Mesendoderm (in vitro differentiated cells): ENCODE measurements at regions not wholly inside any gene's neighbourhood (a gene's known extent, or its start where the extent isn't known, plus 50 kb on each side); places are given as distances from the start of the nearest gene placed in this dataset.

Source experiments
- DNase-seq: peaks from one replicate; pipeline ENCODE4 v3.0.0; 2013
- H2AK5ac ChIP-seq: 2 replicates; pipeline ENCODE4 v1.6.1; 2013; ENCODE audit warnings: low read length, inconsistent platforms
- H2BK120ac ChIP-seq: 2 replicates; pipeline ENCODE4 v1.6.1; 2013; ENCODE audit warnings: low read depth, mild to moderate bottlenecking, low read length, moderate library complexity, mixed read lengths
- H2BK15ac ChIP-seq: replicated peaks from 2 replicates; pipeline ENCODE4 v1.6.1; 2013; ENCODE audit warnings: low read depth, mild to moderate bottlenecking, moderate library complexity
- H2BK5ac ChIP-seq: 2 replicates; pipeline ENCODE4 v1.6.1; 2013; ENCODE audit warnings: low read length, inconsistent platforms
- H3K18ac ChIP-seq: 2 replicates; pipeline ENCODE4 v1.6.1; 2013; ENCODE audit warnings: mild to moderate bottlenecking, low read length, mixed read lengths
- H3K23ac ChIP-seq: one replicate; pipeline ENCODE4 v1.6.1; 2013; ENCODE audit warnings: low read length
- H3K27ac ChIP-seq: 2 replicates; pipeline ENCODE4 v1.5.1; 2013; ENCODE audit warnings: low read depth, mild to moderate bottlenecking, inconsistent platforms, low read length, moderate library complexity
- H3K27me3 ChIP-seq: 2 replicates; pipeline ENCODE4 v1.6.1; 2013; ENCODE audit warnings: low read length, control low read depth, mild to moderate bottlenecking, inconsistent platforms; ENCODE audit not compliant: insufficient read depth, poor library complexity
- H3K36me3 ChIP-seq: 2 replicates; pipeline ENCODE4 v1.6.1; 2013; ENCODE audit warnings: low read length, inconsistent platforms; ENCODE audit not compliant: control insufficient read depth, insufficient read depth
- H3K4ac ChIP-seq: one replicate; pipeline ENCODE4 v1.6.1; 2013; ENCODE audit warnings: low read depth, mild to moderate bottlenecking, low read length, moderate library complexity
- H3K4me1 ChIP-seq: 2 replicates; pipeline ENCODE4 v1.6.1; 2013; ENCODE audit warnings: low read depth, low read length, inconsistent platforms; ENCODE audit not compliant: control insufficient read depth
- H3K4me2 ChIP-seq: 2 replicates; pipeline ENCODE4 v1.6.1; 2013; ENCODE audit warnings: low read length
- H3K4me3 ChIP-seq: 2 replicates; pipeline ENCODE4 v1.5.1; 2013; ENCODE audit warnings: mild to moderate bottlenecking, low read length
- H3K56ac ChIP-seq: one replicate; pipeline ENCODE4 v1.6.1; 2013; ENCODE audit warnings: low read length
- H3K79me1 ChIP-seq: 2 replicates; pipeline ENCODE4 v1.6.1; 2013; ENCODE audit warnings: low read length, inconsistent platforms
- H3K79me2 ChIP-seq: 2 replicates; pipeline ENCODE4 v1.6.1; 2013; ENCODE audit warnings: mild to moderate bottlenecking, low read length; ENCODE audit not compliant: control insufficient read depth, insufficient read depth
- H3K9ac ChIP-seq: 2 replicates; pipeline ENCODE4 v1.6.1; 2013; ENCODE audit warnings: low read length, inconsistent platforms
- H4K5ac ChIP-seq: one replicate; pipeline ENCODE4 v1.6.1; 2013; ENCODE audit warnings: low read length
- H4K8ac ChIP-seq: one replicate; pipeline ENCODE4 v1.6.1; 2013; ENCODE audit warnings: low read depth, mild to moderate bottlenecking, control low read depth, low read length, moderate library complexity
- WGBS: extraction: QIAGEN DNeasy Blood & Tissue Kit; methylation state at CpG from one replicate; pipeline ENCODE4 v1.1.7; 2013; ENCODE audit warnings: low lambda C conversion rate, missing lambda C conversion rate; ENCODE audit not compliant: insufficient coverage; ENCODE audit errors: extremely low coverage; 5-methylcytosine and 5-hydroxymethylcytosine counted together

- no peaks in the 10 kb centered on the region for H3K27me3 ChIP-seq
- H2BK15ac ChIP-seq, result no peak overlapping the region
- no peak overlapping the region for H3K23ac ChIP-seq
- no peak overlapping the region for H2BK5ac ChIP-seq
- H3K4me2 ChIP-seq, result no peak overlapping the region
- no peak overlapping the region for H3K27ac ChIP-seq
- no peak overlapping the region for H3K56ac ChIP-seq
- no peak overlapping the region for H3K4me3 ChIP-seq
- no peaks in the 10 kb centered on the region for H3K79me1 ChIP-seq
- no peaks in the 10 kb centered on the region for H3K4me1 ChIP-seq
- no peak overlapping the region for H3K9ac ChIP-seq
- no peaks in the 10 kb centered on the region for H3K79me2 ChIP-seq
- no peak overlapping the region for H2BK120ac ChIP-seq
- no peaks in the 10 kb centered on the region for H3K36me3 ChIP-seq
- H4K8ac ChIP-seq, result no peak overlapping the region
- H4K5ac ChIP-seq, result no peak overlapping the region
- H2AK5ac ChIP-seq, result no peak overlapping the region
- H3K4ac ChIP-seq, result no peak overlapping the region
- peak; percentile 1 for DNase-seq
- no peak overlapping the region for H3K18ac ChIP-seq
Observed at GRCh38 chrX:33465137-33465536, 253.8 kb upstream of the DMD start.

DNA sequence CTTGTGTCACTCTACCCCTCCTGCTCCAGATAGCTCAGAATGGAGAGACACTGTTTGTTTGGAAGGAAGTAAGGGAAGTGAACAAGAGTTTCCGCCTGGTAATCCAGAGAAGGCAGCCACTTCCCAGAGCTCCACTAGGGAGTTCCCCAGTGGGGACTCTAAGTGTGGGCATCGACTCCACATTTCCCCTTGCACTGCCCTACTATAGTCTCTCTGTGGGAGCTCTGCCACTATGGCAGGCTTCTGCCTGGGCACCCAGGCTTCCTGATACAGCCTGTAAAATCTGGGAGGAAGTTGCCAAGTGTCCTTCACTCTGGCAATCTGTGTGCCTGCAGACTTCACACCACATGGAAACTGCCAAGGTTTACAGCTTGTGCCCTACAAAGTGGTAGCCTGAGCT, 245.8 kb upstream of the DMD start:
- Histone ChIP-seq H3K27ac (no peak overlapping the region), H3K79me2 (no peaks in the 10 kb centered on the region), H3K9ac (no peak overlapping the region), H3K4me1 (no peaks in the 10 kb centered on the region), H3K36me3 (no peaks in the 10 kb centered on the region), H2BK5ac (no peak overlapping the region), H3K56ac (no peak overlapping the region), H3K27me3 (no peaks in the 10 kb centered on the region), H3K4me2 (no peak overlapping the region), H3K18ac (no peak overlapping the region), H3K4ac (no peak overlapping the region), H2BK15ac (no peak overlapping the region), H4K5ac (no peak overlapping the region), H3K79me1 (no peaks in the 10 kb centered on the region), H3K4me3 (no peak overlapping the region), H2BK120ac (no peak overlapping the region), H2AK5ac (no peak overlapping the region), H3K23ac (no peak overlapping the region), H4K8ac (no peak overlapping the region)
- no CpG with 5 or more reads among the region's 2 CpGs for WGBS
- DNase-seq, result no peak

GRCh38 chrX:33447285-33447684, 235.9 kb upstream of the DMD start:
- H3K4me2 ChIP-seq, result no peak overlapping the region
- H3K56ac ChIP-seq, result no peak overlapping the region
- no peak overlapping the region for H4K5ac ChIP-seq
- H3K27ac ChIP-seq, result no peak overlapping the region
- no peaks in the 10 kb centered on the region for H3K79me2 ChIP-seq
- no peaks in the 10 kb centered on the region for H3K79me1 ChIP-seq
- no peaks in the 10 kb centered on the region for H3K4me1 ChIP-seq
- H4K8ac ChIP-seq, result no peak overlapping the region
- H3K4ac ChIP-seq, result no peak overlapping the region
- H3K9ac ChIP-seq, result no peak overlapping the region
- H2BK5ac ChIP-seq, result no peak overlapping the region
- no peak overlapping the region for H2AK5ac ChIP-seq
- no peak overlapping the region for H2BK120ac ChIP-seq
- no peak overlapping the region for H3K4me3 ChIP-seq
- H2BK15ac ChIP-seq, result no peak overlapping the region
- H3K18ac ChIP-seq, result no peak overlapping the region
- no peaks in the 10 kb centered on the region for H3K36me3 ChIP-seq
- H3K27me3 ChIP-seq, result no peaks in the 10 kb centered on the region
- DNase-seq, result no peak
- WGBS, result no CpG with 5 or more reads among the region's 3 CpGs
- no peak overlapping the region for H3K23ac ChIP-seq

DNA sequence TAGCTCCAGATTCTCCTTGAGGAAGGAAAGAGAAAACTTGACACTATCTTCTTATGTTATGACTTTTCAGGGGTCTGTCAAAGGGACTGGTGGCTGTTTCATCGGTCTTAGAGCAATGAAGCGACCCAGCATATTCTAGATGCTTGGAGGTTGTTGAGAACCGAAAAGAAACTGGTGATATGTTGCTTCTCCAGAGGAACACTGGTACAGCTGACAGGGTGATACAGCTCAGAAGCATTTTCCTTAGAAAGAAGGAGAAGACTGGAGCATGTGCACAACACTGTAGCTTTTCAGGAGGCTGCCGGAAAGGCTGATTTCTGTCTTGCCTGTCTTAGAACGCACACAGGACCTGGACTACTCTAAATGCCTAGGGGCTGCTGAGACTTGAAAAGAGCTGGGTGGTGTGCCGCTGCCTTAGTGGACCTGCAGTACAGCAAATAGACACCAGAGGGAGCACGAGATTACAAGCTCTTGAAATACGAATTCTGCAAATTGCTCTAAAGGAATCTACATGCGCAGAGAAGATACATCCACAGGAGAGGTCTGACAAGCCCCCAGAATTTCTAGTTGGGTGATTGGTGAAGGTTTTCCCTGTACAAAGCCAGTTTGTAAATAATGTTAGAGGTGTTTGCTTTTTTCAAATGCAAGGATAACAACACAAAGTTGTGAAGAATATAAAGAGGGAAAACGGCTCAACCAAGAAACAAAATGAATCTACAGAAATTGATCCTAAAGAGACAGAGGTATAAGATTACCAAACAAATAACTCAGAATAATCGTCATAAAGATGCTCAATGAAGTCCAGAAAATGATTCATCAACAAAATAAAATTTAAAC, 223.1 kb upstream of the DMD start:
- H3K4me3 ChIP-seq, result no peak overlapping the region
- H3K4me1 ChIP-seq, result no peaks in the 10 kb centered on the region
- H4K8ac ChIP-seq, result no peak overlapping the region
- no peak overlapping the region for H2BK120ac ChIP-seq
- no peak overlapping the region for H4K5ac ChIP-seq
- H3K79me1 ChIP-seq, result no peaks in the 10 kb centered on the region
- H3K79me2 ChIP-seq, result no peaks in the 10 kb centered on the region
- H2AK5ac ChIP-seq, result no peak overlapping the region
- no CpG with 5 or more reads among the region's 11 CpGs for WGBS
- H3K23ac ChIP-seq, result no peak overlapping the region
- H3K9ac ChIP-seq, result no peak overlapping the region
- H3K4ac ChIP-seq, result no peak overlapping the region
- no peak overlapping the region for H3K27ac ChIP-seq
- peak overlapping the region; percentile 34 for H3K56ac ChIP-seq
- DNase-seq, result peak; percentile 76
- H3K4me2 ChIP-seq, result no peak overlapping the region
- no peak overlapping the region for H2BK5ac ChIP-seq
- H3K18ac ChIP-seq, result no peak overlapping the region
- H2BK15ac ChIP-seq, result no peak overlapping the region
- no peaks in the 10 kb centered on the region for H3K36me3 ChIP-seq
- H3K27me3 ChIP-seq, result no peaks in the 10 kb centered on the region

GRCh38 chrX:33416273-33416805, 205.0 kb upstream of the DMD start:
- Histone ChIP-seq H2BK120ac (no peak overlapping the region), H3K23ac (no peak overlapping the region), H3K27me3 (no peaks in the 10 kb centered on the region), H3K18ac (no peak overlapping the region), H3K4me3 (no peak overlapping the region), H4K5ac (no peak overlapping the region), H2BK5ac (no peak overlapping the region), H3K4me1 (no peaks in the 10 kb centered on the region), H3K9ac (no peak overlapping the region), H2AK5ac (no peak overlapping the region), H3K79me1 (no peaks in the 10 kb centered on the region), H3K79me2 (no peaks in the 10 kb centered on the region), H3K27ac (no peak overlapping the region), H4K8ac (no peak overlapping the region), H3K4ac (no peak overlapping the region), H3K4me2 (no peak overlapping the region), H3K36me3 (no peaks in the 10 kb centered on the region), H2BK15ac (no peak overlapping the region), H3K56ac (no peak overlapping the region)
- DNase-seq, result no peak
- WGBS, result no CpG with 5 or more reads among the region's 3 CpGs

DNA sequence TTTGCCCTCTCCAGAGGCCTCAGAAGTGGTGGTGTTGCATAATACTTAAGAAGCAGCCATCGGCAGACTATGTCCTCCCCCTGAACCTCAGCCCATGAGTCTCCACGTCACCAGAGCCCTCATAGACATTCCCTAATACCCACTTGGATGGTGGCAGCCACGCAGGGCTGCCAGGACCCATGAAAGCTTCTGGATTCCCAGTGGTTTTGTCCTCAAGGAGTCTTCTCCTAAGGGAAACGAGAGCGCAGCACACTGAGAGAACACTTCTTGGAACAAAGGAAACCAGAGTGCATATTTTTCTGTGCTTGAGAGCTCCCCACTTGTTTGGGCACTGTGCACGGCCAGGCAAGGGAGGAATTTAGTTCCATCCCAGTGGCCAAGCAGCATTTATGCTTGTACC, 204.1 kb upstream of the DMD start:
- WGBS, result no CpG with 5 or more reads among the region's 6 CpGs
- Histone ChIP-seq H3K56ac (no peak overlapping the region), H3K4me2 (no peak overlapping the region), H3K27me3 (no peaks in the 10 kb centered on the region), H2AK5ac (no peak overlapping the region), H3K4me1 (no peaks in the 10 kb centered on the region), H4K5ac (no peak overlapping the region), H3K23ac (no peak overlapping the region), H3K9ac (no peak overlapping the region), H3K4ac (no peak overlapping the region), H4K8ac (no peak overlapping the region), H3K79me2 (no peaks in the 10 kb centered on the region), H3K4me3 (no peak overlapping the region), H2BK5ac (no peak overlapping the region), H3K27ac (no peak overlapping the region), H2BK120ac (no peak overlapping the region), H2BK15ac (no peak overlapping the region), H3K36me3 (no peaks in the 10 kb centered on the region), H3K79me1 (no peaks in the 10 kb centered on the region), H3K18ac (no peak overlapping the region)
- DNase-seq, result no peak
